Thoracic aorta (tissue), 2 donors: ENCODE measurements at regions not wholly inside any gene's neighbourhood (a gene's known extent, or its start where the extent isn't known, plus 50 kb on each side); places are given as distances from the start of the nearest gene placed in this dataset.

Experiments used
- ATAC-seq: fragments of 150-250 bp; one replicate; pipeline ENCODE4 v1.8.0; 2017; ENCODE audit warnings: low read depth; ENCODE audit not compliant: insufficient number of reproducible peaks, low FRiP score
- DNase-seq: peaks from one replicate; pipeline ENCODE4 v3.0.0-alpha.2; 2020; ENCODE audit warnings: low spot score
- H3K27ac ChIP-seq, 2 donors: fragments of 200-600 bp; sonication (generic); 1 replicate in 1 of 2; 2 replicates in 1 of 2; pipeline ENCODE4 v1.5.1; 2016; ENCODE audit warnings: mild to moderate bottlenecking in 2 of 2, moderate library complexity in 2 of 2
- H3K27me3 ChIP-seq: fragments of 200-600 bp; sonication (generic); replicated peaks from 2 replicates; pipeline ENCODE4 v1.6.0; 2016; ENCODE audit warnings: mild to moderate bottlenecking; ENCODE audit not compliant: insufficient read depth
- H3K36me3 ChIP-seq: fragments of 200-600 bp; sonication (generic); one replicate; pipeline ENCODE4 v1.5.1; 2016
- H3K4me1 ChIP-seq, 2 donors: fragments of 200-600 bp; sonication (generic); 1 replicate in 1 of 2; 2 replicates in 1 of 2; pipeline versions ENCODE4 v1.5.1 to v1.6.0; 2016; ENCODE audit warnings: low read depth in 2 of 2, mild to moderate bottlenecking in 1 of 2; ENCODE audit not compliant: control insufficient read depth in 1 of 2
- H3K4me3 ChIP-seq: fragments of 200-600 bp; sonication (generic); 2 replicates; pipeline ENCODE4 v1.5.1; 2016; ENCODE audit warnings: mild to moderate bottlenecking
- H3K9me3 ChIP-seq: fragments of 200-600 bp; sonication (generic); 2 replicates; pipeline ENCODE4 v1.5.1; 2016
- TF ChIP-seq, protein P1 (sequence below): fragments of 200-600 bp; sonication (generic); IDR thresholded peaks from one replicate; pipeline ENCODE4 v1.5.1; 2019; ENCODE audit warnings: antibody characterized with exemption

DNA sequence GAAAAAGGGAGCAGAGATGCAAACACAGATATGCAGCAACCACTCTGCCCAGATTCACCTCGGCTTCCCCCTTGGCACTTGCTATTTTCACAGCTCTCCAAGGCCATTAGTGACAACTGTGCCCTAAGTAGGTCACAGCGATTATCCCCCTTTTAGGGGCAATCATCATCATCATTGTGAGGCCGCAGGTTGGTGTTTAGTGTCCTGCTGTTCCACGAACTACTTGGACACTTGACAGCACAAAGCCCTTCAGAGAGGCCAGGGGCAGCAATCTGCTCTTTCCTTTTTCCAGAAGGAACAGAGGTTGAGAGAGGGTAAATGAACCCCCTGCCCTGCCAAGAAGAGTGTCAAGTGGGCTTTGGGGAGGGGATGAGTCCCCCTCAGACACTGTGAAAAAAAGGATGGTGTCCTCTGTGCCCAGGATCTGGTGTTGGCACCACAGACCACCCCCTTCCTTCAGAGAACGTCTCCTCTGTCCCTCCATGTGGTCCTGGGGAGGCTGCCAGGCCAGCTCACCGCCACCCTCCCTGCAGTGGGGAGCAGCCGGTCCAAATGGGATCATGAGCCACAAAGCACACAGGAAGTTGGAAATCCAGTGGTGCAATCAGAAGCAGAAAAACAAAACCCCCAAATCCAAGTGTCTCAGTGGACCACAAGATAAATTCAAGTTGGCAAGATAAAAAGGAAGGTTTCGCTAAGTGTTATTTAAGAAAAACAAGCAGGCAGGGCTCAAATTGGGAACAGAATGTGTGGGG is 78.4 kb upstream of the MED9 start:
- Histone ChIP-seq H3K4me3 (no peak overlapping the region), H3K27ac (no peak overlapping the region), H3K4me1 (no peaks in the 10 kb centered on the region), H3K9me3 (no peaks in the 10 kb centered on the region), H3K27me3 (no peaks in the 10 kb centered on the region), H3K36me3 (no peaks in the 10 kb centered on the region)
- TF ChIP-seq, protein P1, sequence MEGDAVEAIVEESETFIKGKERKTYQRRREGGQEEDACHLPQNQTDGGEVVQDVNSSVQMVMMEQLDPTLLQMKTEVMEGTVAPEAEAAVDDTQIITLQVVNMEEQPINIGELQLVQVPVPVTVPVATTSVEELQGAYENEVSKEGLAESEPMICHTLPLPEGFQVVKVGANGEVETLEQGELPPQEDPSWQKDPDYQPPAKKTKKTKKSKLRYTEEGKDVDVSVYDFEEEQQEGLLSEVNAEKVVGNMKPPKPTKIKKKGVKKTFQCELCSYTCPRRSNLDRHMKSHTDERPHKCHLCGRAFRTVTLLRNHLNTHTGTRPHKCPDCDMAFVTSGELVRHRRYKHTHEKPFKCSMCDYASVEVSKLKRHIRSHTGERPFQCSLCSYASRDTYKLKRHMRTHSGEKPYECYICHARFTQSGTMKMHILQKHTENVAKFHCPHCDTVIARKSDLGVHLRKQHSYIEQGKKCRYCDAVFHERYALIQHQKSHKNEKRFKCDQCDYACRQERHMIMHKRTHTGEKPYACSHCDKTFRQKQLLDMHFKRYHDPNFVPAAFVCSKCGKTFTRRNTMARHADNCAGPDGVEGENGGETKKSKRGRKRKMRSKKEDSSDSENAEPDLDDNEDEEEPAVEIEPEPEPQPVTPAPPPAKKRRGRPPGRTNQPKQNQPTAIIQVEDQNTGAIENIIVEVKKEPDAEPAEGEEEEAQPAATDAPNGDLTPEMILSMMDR, result no peak
- ATAC-seq, result no peak
- no peak for DNase-seq

DNA sequence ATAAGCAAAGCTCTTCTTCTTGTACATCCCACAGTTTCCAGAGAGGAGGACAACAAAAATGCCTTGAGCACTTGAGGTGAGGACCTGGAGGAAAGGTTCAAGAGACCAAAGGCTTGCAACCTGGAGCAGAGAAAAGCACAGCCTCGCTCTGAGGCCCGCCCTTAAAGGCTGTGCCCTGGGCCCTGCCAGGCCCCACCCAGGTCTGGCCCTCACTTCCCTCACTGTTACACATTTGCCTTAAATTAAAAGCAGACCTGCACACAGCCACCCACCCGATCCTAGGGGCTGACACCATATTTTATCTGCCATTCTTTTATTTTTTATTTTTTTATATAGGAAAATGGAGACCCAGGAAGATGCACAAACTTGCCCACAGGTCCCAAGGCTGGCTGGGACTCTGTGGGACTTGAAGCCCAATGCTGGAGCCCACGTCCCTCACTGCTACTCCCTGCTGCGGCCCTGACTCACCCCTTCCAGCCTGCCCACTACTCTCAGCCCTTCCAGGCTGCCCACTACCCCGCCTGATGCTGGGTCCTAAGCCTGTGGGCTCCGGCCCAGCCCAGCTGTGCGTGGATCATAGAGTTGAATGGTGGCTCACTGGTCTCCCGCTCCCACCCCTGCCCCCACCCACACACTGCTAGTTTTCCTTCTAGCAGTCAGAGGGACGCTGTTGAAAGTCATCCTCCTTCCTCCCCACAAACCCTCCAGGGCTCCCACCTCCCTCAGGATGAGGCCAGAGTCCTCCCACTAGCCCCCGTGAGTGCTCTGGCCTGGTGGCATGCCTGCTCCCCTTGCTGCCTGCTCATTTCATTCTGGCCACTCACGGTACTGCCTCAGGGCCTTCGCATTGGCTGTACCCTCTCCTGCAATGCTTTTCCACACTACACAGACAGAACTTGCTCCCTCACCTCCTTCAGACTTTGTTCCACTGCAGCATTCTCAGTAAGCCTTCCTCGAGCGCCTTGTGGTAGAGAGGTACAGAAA is 77.6 kb upstream of the MED9 start:
- H3K4me1 ChIP-seq, result no peaks in the 10 kb centered on the region
- no peak for ATAC-seq
- H3K36me3 ChIP-seq, result no peaks in the 10 kb centered on the region
- H3K27me3 ChIP-seq, result no peaks in the 10 kb centered on the region
- no peak overlapping the region for H3K4me3 ChIP-seq
- no peak overlapping the region for H3K27ac ChIP-seq
- TF ChIP-seq, protein P1, result no peak
- no peaks in the 10 kb centered on the region for H3K9me3 ChIP-seq
- no peak for DNase-seq

DNA sequence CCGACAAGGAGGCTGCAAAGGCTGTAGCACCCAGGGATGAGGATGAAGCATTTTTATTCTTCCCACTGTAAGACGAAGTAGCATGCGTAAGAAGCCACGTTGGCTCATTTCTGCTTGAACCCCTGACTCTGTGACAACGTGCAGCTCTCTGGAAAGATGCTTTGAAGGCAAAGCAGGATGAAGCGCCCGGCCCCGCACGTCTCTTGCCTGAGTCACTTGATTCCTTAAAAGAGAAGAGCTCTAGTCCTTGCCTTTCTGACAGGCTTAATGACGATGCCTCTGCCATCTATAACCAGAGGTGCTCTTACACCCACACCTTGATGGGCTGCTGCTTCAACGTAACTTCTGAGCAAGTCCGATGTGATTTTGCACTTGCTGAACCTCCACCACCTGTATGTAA is 76.7 kb upstream of the MED9 start:
- TF ChIP-seq, protein P1, result no peak
- H3K4me3 ChIP-seq, result no peak overlapping the region
- no peaks in the 10 kb centered on the region for H3K4me1 ChIP-seq
- no peaks in the 10 kb centered on the region for H3K36me3 ChIP-seq
- DNase-seq, result no peak
- no peak for ATAC-seq
- no peak overlapping the region for H3K27ac ChIP-seq
- H3K27me3 ChIP-seq, result no peaks in the 10 kb centered on the region
- H3K9me3 ChIP-seq, result no peaks in the 10 kb centered on the region

DNA sequence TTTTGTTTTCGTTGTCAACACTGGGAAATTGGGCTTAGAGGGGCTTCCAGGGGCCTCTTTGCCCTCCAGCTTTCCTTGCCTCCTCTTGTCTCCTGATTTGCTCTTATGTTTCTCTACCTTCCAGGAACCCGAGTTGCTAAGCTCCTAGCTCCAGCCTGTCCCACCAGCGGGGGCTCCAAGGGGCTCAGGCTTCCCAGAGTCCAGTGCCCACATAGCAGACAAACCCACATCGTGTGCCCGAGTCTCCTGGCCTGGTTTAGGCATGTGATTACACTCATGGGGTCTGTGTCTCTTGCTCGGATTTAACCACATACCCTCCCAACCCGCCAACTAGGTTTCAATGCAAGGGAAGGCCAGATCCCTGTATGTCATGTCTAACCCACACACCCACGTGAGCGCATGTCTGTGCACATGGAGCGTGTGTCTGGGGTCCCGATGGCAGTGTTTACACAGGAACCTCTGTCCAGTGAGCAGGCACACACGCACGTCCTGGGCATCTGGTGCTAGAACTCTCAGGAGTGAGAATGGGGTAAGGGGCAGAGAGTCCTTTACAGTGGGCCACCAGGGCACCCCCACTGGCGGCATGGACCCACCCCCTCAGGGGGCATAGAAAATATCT is 76.1 kb upstream of the MED9 start:
- no peak for ATAC-seq
- DNase-seq, result no peak
- H3K4me1 ChIP-seq, result no peaks in the 10 kb centered on the region
- H3K4me3 ChIP-seq, result no peak overlapping the region
- no peaks in the 10 kb centered on the region for H3K27me3 ChIP-seq
- no peaks in the 10 kb centered on the region for H3K36me3 ChIP-seq
- TF ChIP-seq, protein P1, result no peak
- H3K9me3 ChIP-seq, result no peaks in the 10 kb centered on the region
- H3K27ac ChIP-seq, result no peak overlapping the region

DNA sequence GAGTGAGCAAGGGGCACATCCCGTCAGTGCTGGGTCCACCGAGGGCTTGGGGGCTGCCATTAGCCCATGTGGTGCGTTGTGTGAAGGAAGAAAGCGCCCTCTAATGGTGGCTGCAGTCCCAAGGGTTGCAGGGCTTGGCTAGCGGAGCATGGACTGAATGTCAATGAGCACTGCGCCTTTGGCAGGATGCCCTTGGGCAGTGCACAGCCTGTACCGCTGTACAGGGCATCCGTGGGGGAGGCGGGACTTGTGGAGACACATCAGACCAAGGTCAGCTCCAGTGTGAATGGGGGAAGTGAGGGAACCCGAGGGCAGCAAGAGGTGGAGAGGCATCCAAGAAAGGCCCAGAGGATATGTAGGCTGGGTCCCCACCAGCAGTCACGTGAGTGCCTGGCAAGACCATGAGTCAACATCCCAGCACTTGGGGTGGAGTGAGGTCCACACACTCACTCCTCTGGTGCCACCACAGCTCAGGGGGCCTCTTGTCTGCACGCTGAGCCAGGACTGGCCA is 75.5 kb upstream of the MED9 start:
- no peaks in the 10 kb centered on the region for H3K27me3 ChIP-seq
- H3K4me1 ChIP-seq, result no peaks in the 10 kb centered on the region
- ATAC-seq (no peak), DNase-seq (no peak)
- no peaks in the 10 kb centered on the region for H3K9me3 ChIP-seq
- H3K4me3 ChIP-seq, result no peak overlapping the region
- no peak overlapping the region for H3K27ac ChIP-seq
- no peaks in the 10 kb centered on the region for H3K36me3 ChIP-seq
- TF ChIP-seq, protein P1, result no peak
